ENCODE measurements at regions not wholly inside any gene's neighbourhood (a gene's known extent, or its start where the extent isn't known, plus 50 kb on each side); places are given as distances from the start of the nearest gene placed in this dataset.

- Histone ChIP-seq H3K4ac (ENCODE audit: low read depth, low read length) (no peak overlapping the region), H3K4me2 (ENCODE audit: low read length) (no peak overlapping the region), H2BK5ac (ENCODE audit: low read length) (no peak overlapping the region), H2BK15ac (replicated peaks; ENCODE audit: low read depth) (no peak overlapping the region), H3K27me3 (ENCODE audit: insufficient read depth, low read length, poor library complexity) (no peaks in the 10 kb centered on the region), H3K4me3 (ENCODE audit: low read length) (no peak overlapping the region), H3K36me3 (ENCODE audit: control insufficient read depth, insufficient read depth, low read length) (no peaks in the 10 kb centered on the region), H2AK5ac (ENCODE audit: low read length) (no peak overlapping the region), H4K8ac (ENCODE audit: low read depth, low read length) (no peak overlapping the region), H3K56ac (ENCODE audit: low read length) (no peak overlapping the region), H4K5ac (ENCODE audit: low read length) (no peak overlapping the region), H2BK120ac (ENCODE audit: low read depth, low read length) (no peak overlapping the region), H3K23ac (ENCODE audit: low read length) (no peak overlapping the region), H3K9ac (ENCODE audit: low read length) (no peak overlapping the region), H3K79me1 (ENCODE audit: low read length) (no peaks in the 10 kb centered on the region), H3K18ac (ENCODE audit: low read length) (no peak overlapping the region), H3K79me2 (ENCODE audit: control insufficient read depth, insufficient read depth, low read length) (no peaks in the 10 kb centered on the region), H3K4me1 (ENCODE audit: control insufficient read depth, low read depth, low read length) (no peaks in the 10 kb centered on the region), H3K27ac (ENCODE audit: low read depth, low read length) (no peak overlapping the region)
- DNase-seq, result no peak
- no CpG with 5 or more reads among the region's 3 CpGs for WGBS (ENCODE audit: extremely low coverage, insufficient coverage, low lambda C conversion rate)
Observed at GRCh38 chr7:12913002-12913401, 225.6 kb downstream of the ARL4A start.

GRCh38 chr7:12917801-12918200, 230.4 kb downstream of the ARL4A start:
- no peak overlapping the region for H3K23ac ChIP-seq (ENCODE audit: low read length)
- no peak overlapping the region for H2BK15ac ChIP-seq (replicated peaks; ENCODE audit: low read depth)
- no peak overlapping the region for H2AK5ac ChIP-seq (ENCODE audit: low read length)
- no peak overlapping the region for H3K27ac ChIP-seq (ENCODE audit: low read depth, low read length)
- no peak overlapping the region for H4K8ac ChIP-seq (ENCODE audit: low read depth, low read length)
- no peaks in the 10 kb centered on the region for H3K79me1 ChIP-seq (ENCODE audit: low read length)
- H3K79me2 ChIP-seq (ENCODE audit: control insufficient read depth, insufficient read depth, low read length), result no peaks in the 10 kb centered on the region
- H3K4me1 ChIP-seq (ENCODE audit: control insufficient read depth, low read depth, low read length), result no peaks in the 10 kb centered on the region
- no peak overlapping the region for H3K9ac ChIP-seq (ENCODE audit: low read length)
- no peak overlapping the region for H4K5ac ChIP-seq (ENCODE audit: low read length)
- no peak overlapping the region for H3K4me2 ChIP-seq (ENCODE audit: low read length)
- H3K4me3 ChIP-seq (ENCODE audit: low read length), result no peak overlapping the region
- no peak for DNase-seq
- no peak overlapping the region for H2BK120ac ChIP-seq (ENCODE audit: low read depth, low read length)
- no peaks in the 10 kb centered on the region for H3K27me3 ChIP-seq (ENCODE audit: insufficient read depth, low read length, poor library complexity)
- H3K4ac ChIP-seq (ENCODE audit: low read depth, low read length), result no peak overlapping the region
- no CpG with 5 or more reads among the region's 2 CpGs for WGBS (ENCODE audit: extremely low coverage, insufficient coverage, low lambda C conversion rate)
- no peak overlapping the region for H3K56ac ChIP-seq (ENCODE audit: low read length)
- H3K36me3 ChIP-seq (ENCODE audit: control insufficient read depth, insufficient read depth, low read length), result no peaks in the 10 kb centered on the region
- H3K18ac ChIP-seq (ENCODE audit: low read length), result no peak overlapping the region
- H2BK5ac ChIP-seq (ENCODE audit: low read length), result no peak overlapping the region

GRCh38 chr7:12921751-12922345, 234.4 kb downstream of the ARL4A start:
- no CpG with 5 or more reads among the region's 5 CpGs for WGBS (ENCODE audit: extremely low coverage, insufficient coverage, low lambda C conversion rate)
- no peak overlapping the region for H3K27ac ChIP-seq (ENCODE audit: low read depth, low read length)
- H2BK5ac ChIP-seq (ENCODE audit: low read length), result no peak overlapping the region
- H3K79me2 ChIP-seq (ENCODE audit: control insufficient read depth, insufficient read depth, low read length), result no peaks in the 10 kb centered on the region
- H3K36me3 ChIP-seq (ENCODE audit: control insufficient read depth, insufficient read depth, low read length), result no peaks in the 10 kb centered on the region
- no peak overlapping the region for H4K8ac ChIP-seq (ENCODE audit: low read depth, low read length)
- H2AK5ac ChIP-seq (ENCODE audit: low read length), result no peak overlapping the region
- H4K5ac ChIP-seq (ENCODE audit: low read length), result no peak overlapping the region
- no peak overlapping the region for H2BK15ac ChIP-seq (replicated peaks; ENCODE audit: low read depth)
- H3K23ac ChIP-seq (ENCODE audit: low read length), result no peak overlapping the region
- H3K4ac ChIP-seq (ENCODE audit: low read depth, low read length), result no peak overlapping the region
- H3K4me3 ChIP-seq (ENCODE audit: low read length), result no peak overlapping the region
- no peaks in the 10 kb centered on the region for H3K4me1 ChIP-seq (ENCODE audit: control insufficient read depth, low read depth, low read length)
- H3K9ac ChIP-seq (ENCODE audit: low read length), result no peak overlapping the region
- H3K4me2 ChIP-seq (ENCODE audit: low read length), result no peak overlapping the region
- no peak overlapping the region for H3K18ac ChIP-seq (ENCODE audit: low read length)
- H3K79me1 ChIP-seq (ENCODE audit: low read length), result no peaks in the 10 kb centered on the region
- H3K27me3 ChIP-seq (ENCODE audit: insufficient read depth, low read length, poor library complexity), result no peaks in the 10 kb centered on the region
- no peak for DNase-seq
- H3K56ac ChIP-seq (ENCODE audit: low read length), result no peak overlapping the region
- H2BK120ac ChIP-seq (ENCODE audit: low read depth, low read length), result no peak overlapping the region

- Histone ChIP-seq H3K4me3 (ENCODE audit: low read length) (no peak overlapping the region), H3K9ac (ENCODE audit: low read length) (no peak overlapping the region), H3K23ac (ENCODE audit: low read length) (no peak overlapping the region), H3K4ac (ENCODE audit: low read depth, low read length) (no peak overlapping the region), H3K18ac (ENCODE audit: low read length) (no peak overlapping the region), H3K4me1 (ENCODE audit: control insufficient read depth, low read depth, low read length) (no peaks in the 10 kb centered on the region), H2BK5ac (ENCODE audit: low read length) (no peak overlapping the region), H3K79me2 (ENCODE audit: control insufficient read depth, insufficient read depth, low read length) (no peaks in the 10 kb centered on the region), H3K27ac (ENCODE audit: low read depth, low read length) (no peak overlapping the region), H3K27me3 (ENCODE audit: insufficient read depth, low read length, poor library complexity) (no peaks in the 10 kb centered on the region), H2BK120ac (ENCODE audit: low read depth, low read length) (no peak overlapping the region), H3K79me1 (ENCODE audit: low read length) (no peaks in the 10 kb centered on the region), H3K56ac (ENCODE audit: low read length) (no peak overlapping the region), H4K8ac (ENCODE audit: low read depth, low read length) (no peak overlapping the region), H2AK5ac (ENCODE audit: low read length) (no peak overlapping the region), H4K5ac (ENCODE audit: low read length) (no peak overlapping the region), H2BK15ac (replicated peaks; ENCODE audit: low read depth) (no peak overlapping the region), H3K36me3 (ENCODE audit: control insufficient read depth, insufficient read depth, low read length) (no peaks in the 10 kb centered on the region), H3K4me2 (ENCODE audit: low read length) (no peak overlapping the region)
- peak; percentile 24 for DNase-seq
- no CpG with 5 or more reads among the region's 4 CpGs for WGBS (ENCODE audit: extremely low coverage, insufficient coverage, low lambda C conversion rate)
Observed at GRCh38 chr7:12923971-12924370, 236.5 kb downstream of the ARL4A start.

GRCh38 chr7:12926206-12926605, 238.8 kb downstream of the ARL4A start:
- Histone ChIP-seq H3K9ac (ENCODE audit: low read length) (no peak overlapping the region), H2AK5ac (ENCODE audit: low read length) (no peak overlapping the region)
- DNase-seq, result no peak

More at GRCh38 chr7:12926206-12926605, 238.8 kb downstream of the ARL4A start:
- no peak overlapping the region for H3K4me2 ChIP-seq (ENCODE audit: low read length)
- no peak overlapping the region for H2BK15ac ChIP-seq (replicated peaks; ENCODE audit: low read depth)
- H2BK120ac ChIP-seq (ENCODE audit: low read depth, low read length), result no peak overlapping the region
- H3K56ac ChIP-seq (ENCODE audit: low read length), result no peak overlapping the region
- no peaks in the 10 kb centered on the region for H3K79me2 ChIP-seq (ENCODE audit: control insufficient read depth, insufficient read depth, low read length)
- no peaks in the 10 kb centered on the region for H3K4me1 ChIP-seq (ENCODE audit: control insufficient read depth, low read depth, low read length)
- H3K4me3 ChIP-seq (ENCODE audit: low read length), result no peak overlapping the region
- H3K27me3 ChIP-seq (ENCODE audit: insufficient read depth, low read length, poor library complexity), result no peaks in the 10 kb centered on the region
- no peak overlapping the region for H3K23ac ChIP-seq (ENCODE audit: low read length)
- no peak overlapping the region for H3K4ac ChIP-seq (ENCODE audit: low read depth, low read length)
- no peaks in the 10 kb centered on the region for H3K36me3 ChIP-seq (ENCODE audit: control insufficient read depth, insufficient read depth, low read length)
- no peak overlapping the region for H2BK5ac ChIP-seq (ENCODE audit: low read length)
- no peak overlapping the region for H3K27ac ChIP-seq (ENCODE audit: low read depth, low read length)
- H4K5ac ChIP-seq (ENCODE audit: low read length), result no peak overlapping the region
- no peak overlapping the region for H3K18ac ChIP-seq (ENCODE audit: low read length)
- no peak overlapping the region for H4K8ac ChIP-seq (ENCODE audit: low read depth, low read length)
- no peaks in the 10 kb centered on the region for H3K79me1 ChIP-seq (ENCODE audit: low read length)

All from mesendoderm (in vitro differentiated cells).